ENCODE measurements at regions not wholly inside any gene's neighbourhood (a gene's known extent, or its start where the extent isn't known, plus 50 kb on each side); places are given as distances from the start of the nearest gene placed in this dataset.

- TF ChIP-seq ZNF318 (IDR thresholded peaks at IDR 0.05; ENCODE audit: borderline replicate concordance in 1 of 2, low read depth in 1 of 2), result no peak
Observed at GRCh38 chr17:10899281-10899680, 61.4 kb upstream of the PIRT start (continued).

GRCh38 chr17:10894220-10894619, 56.3 kb upstream of the PIRT start:
- Histone ChIP-seq H3K9ac (ENCODE audit: insufficient read depth in 1 of 2, low read depth in 2 of 2, low read length in 2 of 2) (no peak overlapping the region), H3K27ac (ENCODE audit: extremely low read depth, low read depth, low read length) (no peak overlapping the region), H2AFZ (ENCODE audit: low read depth, low read length) (no peak overlapping the region), H3K4me1 (replicated peaks in 1 of 2; ENCODE audit: control insufficient read depth in 2 of 2, insufficient read depth in 2 of 2, low read length in 2 of 2) (no peaks in the 10 kb centered on the region), H3K4me3 (no peak overlapping the region), H3K4me2 (ENCODE audit: insufficient read depth, low read length) (no peak overlapping the region), H3K9me3 (replicated peaks; ENCODE audit: control insufficient read depth, insufficient read depth, low read depth, low read length) (no peaks in the 10 kb centered on the region), H3K36me3 (ENCODE audit: control insufficient read depth, insufficient read depth, low read length) (no peaks in the 10 kb centered on the region), H3K27me3 (ENCODE audit: control insufficient read depth in 2 of 2, insufficient read depth in 2 of 2, low read length in 2 of 2) (no peaks in the 10 kb centered on the region), H3K9me1 (ENCODE audit: control insufficient read depth, insufficient read depth, low read length) (no peaks in the 10 kb centered on the region), H4K20me1 (replicated peaks; ENCODE audit: control insufficient read depth, insufficient read depth, low read length) (no peaks in the 10 kb centered on the region), H3K79me2 (ENCODE audit: control insufficient read depth, insufficient read depth, low read length) (no peaks in the 10 kb centered on the region)
- POLR2A ChIA-PET, result no interaction called here
- BruUV-seq (replicated peaks), result no TSS peak
- WGBS (ENCODE audit: insufficient coverage, low coverage, missing lambda C conversion rate), result 0% methylated on average over 2 of the region's 2 CpGs
- no peak for ATAC-seq
- in situ Hi-C loops (cut with MboI) (loop anchor here (25.0 kb wide), 1 partner anchor 1093 kb away; the partner anchor contains the start of gene ZNF18), intact Hi-C loops (cut with micrococcal nuclease) (no loop called here)
- DNase-seq (ENCODE audit: extremely low read depth in 1 of 4, low spot score in 3 of 4), result no peak
- FAIRE-seq, result no peak
- CTCF ChIA-PET (ENCODE audit: low intra/inter-chr PET ratio), result no interaction called here
- no peak for TF ChIP-seq CTBP1 (IDR thresholded peaks at IDR 0.05; ENCODE audit: borderline replicate concordance)
- no peak for TF ChIP-seq ZFP36 (IDR thresholded peaks at IDR 0.05; ENCODE audit: low read depth, low read length, partially characterized antibody)
- TF ChIP-seq CTCFL (IDR thresholded peaks at IDR 0.05; ENCODE audit: borderline replicate concordance, insufficient read depth, low read depth, low read length, poor library complexity, severe bottlenecking), result no peak
- TF ChIP-seq TARDBP (IDR thresholded peaks at IDR 0.05), result no peak
- TF ChIP-seq OTX1 (CRISPR knock-in tag; IDR thresholded peaks at IDR 0.05), result no peak
- TF ChIP-seq ELK3 (CRISPR knock-in tag; IDR thresholded peaks at IDR 0.05), result no peak
- no peak for TF ChIP-seq SMARCE1 (IDR thresholded peaks at IDR 0.05)
